Neural progenitor cell (in vitro differentiated cells): ENCODE measurements at regions not wholly inside any gene's neighbourhood (a gene's known extent, or its start where the extent isn't known, plus 50 kb on each side); places are given as distances from the start of the nearest gene placed in this dataset.

Source experiments
- DNase-seq: peaks from one replicate; pipeline ENCODE4 v3.0.0-alpha.2; 2016; ENCODE audit warnings: low spot score
- H2AFZ ChIP-seq: fragments of 200-600 bp; sonication (generic); replicated peaks from 2 replicates; pipeline ENCODE4 v1.6.1; 2016; ENCODE audit warnings: antibody characterized with exemption
- H3F3A ChIP-seq: fragments of 200-600 bp; sonication (generic); 2 replicates; pipeline ENCODE4 v1.6.1; 2016; ENCODE audit warnings: antibody characterized with exemption, low read depth
- H3K27ac ChIP-seq: fragments of 200-600 bp; sonication (generic); 2 replicates; pipeline ENCODE4 v1.5.1; 2016; ENCODE audit warnings: mild to moderate bottlenecking
- H3K27me3 ChIP-seq: fragments of 200-600 bp; sonication (generic); 2 replicates; pipeline ENCODE4 v1.6.1; 2016; ENCODE audit warnings: mild to moderate bottlenecking, moderate library complexity
- H3K36me3 ChIP-seq: fragments of 200-600 bp; sonication (generic); 2 replicates; pipeline ENCODE4 v1.5.1; 2016
- H3K4me1 ChIP-seq: fragments of 200-600 bp; sonication (generic); 2 replicates; pipeline ENCODE4 v1.6.1; 2016; ENCODE audit warnings: mixed run types
- H3K4me2 ChIP-seq: fragments of 200-600 bp; sonication (generic); 2 replicates; pipeline ENCODE4 v1.6.1; 2016
- H3K4me3 ChIP-seq: fragments of 200-600 bp; sonication (generic); 2 replicates; pipeline ENCODE4 v1.5.1; 2016
- H3K79me2 ChIP-seq: fragments of 200-600 bp; sonication (generic); 2 replicates; pipeline ENCODE4 v1.6.1; 2016; ENCODE audit warnings: low read depth
- H3K9ac ChIP-seq: fragments of 200-600 bp; sonication (generic); 2 replicates; pipeline ENCODE4 v1.6.1; 2016
- H3K9me3 ChIP-seq: fragments of 200-600 bp; sonication (generic); 2 replicates; pipeline ENCODE4 v1.5.1; 2016; ENCODE audit warnings: low read depth
- H4K20me1 ChIP-seq: fragments of 200-600 bp; sonication (generic); 2 replicates; pipeline ENCODE4 v1.6.1; 2016; ENCODE audit warnings: low read depth
- H3K27ac Mint-ChIP-seq: 3 replicates; pipeline ENCODE4 v1.8.0; 2021; ENCODE audit warnings: mixed read lengths
- H3K27me3 Mint-ChIP-seq: 2 replicates; pipeline ENCODE4 v1.8.0; 2022; ENCODE audit warnings: low read depth, mild to moderate bottlenecking, inconsistent platforms, moderate library complexity, mixed read lengths; ENCODE audit not compliant: insufficient read depth
- H3K36me3 Mint-ChIP-seq: 3 replicates; pipeline ENCODE4 v1.8.0; 2021; ENCODE audit warnings: mixed read lengths
- H3K4me1 Mint-ChIP-seq: 3 replicates; pipeline ENCODE4 v1.8.0; 2021; ENCODE audit warnings: mixed read lengths
- H3K4me3 Mint-ChIP-seq: 3 replicates; pipeline ENCODE4 v1.8.0; 2021; ENCODE audit warnings: mild to moderate bottlenecking, moderate library complexity, mixed read lengths
- H3K9me3 Mint-ChIP-seq: 3 replicates; pipeline ENCODE4 v1.8.0; 2020; ENCODE audit warnings: mixed read lengths
- EZH2 ChIP-seq: fragments of 200-600 bp; sonication (generic); IDR thresholded peaks from 2 replicates; pipeline ENCODE4 v1.6.1; 2017; ENCODE audit warnings: antibody characterized with exemption, mild to moderate bottlenecking, moderate library complexity
- EZH2phosphoT487 ChIP-seq: fragments of 200-600 bp; sonication (generic); IDR thresholded peaks from 2 replicates; pipeline ENCODE4 v1.6.1; 2017; ENCODE audit warnings: antibody characterized with exemption
- TF ChIP-seq, protein P1 (sequence below): fragments of 200-600 bp; sonication (generic); IDR thresholded peaks from 2 replicates; pipeline ENCODE4 v1.5.1; 2017; ENCODE audit warnings: antibody characterized with exemption, mild to moderate bottlenecking

DNA sequence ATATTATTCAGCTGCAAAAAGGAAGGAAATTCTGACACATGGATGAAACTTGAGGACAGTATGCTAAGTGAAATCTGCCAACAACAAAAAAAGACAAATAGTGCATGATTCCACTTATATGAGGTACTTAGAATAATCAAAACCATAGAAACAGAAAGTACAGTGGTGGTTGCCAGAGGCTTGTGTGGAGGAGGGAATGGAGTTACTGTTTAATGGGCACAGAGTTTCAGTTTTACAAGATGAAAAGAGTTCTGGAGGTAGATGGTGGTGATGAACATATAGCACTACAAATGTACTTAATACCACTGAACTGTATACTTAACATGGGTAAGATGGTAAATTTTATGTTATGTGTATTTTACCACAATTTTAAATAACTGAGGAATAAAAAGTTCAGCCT, 212.0 kb upstream of the KLF3 start:
- TF ChIP-seq EZH2: no peak
- TF ChIP-seq EZH2phosphoT487: no peak
- TF ChIP-seq, protein P1, sequence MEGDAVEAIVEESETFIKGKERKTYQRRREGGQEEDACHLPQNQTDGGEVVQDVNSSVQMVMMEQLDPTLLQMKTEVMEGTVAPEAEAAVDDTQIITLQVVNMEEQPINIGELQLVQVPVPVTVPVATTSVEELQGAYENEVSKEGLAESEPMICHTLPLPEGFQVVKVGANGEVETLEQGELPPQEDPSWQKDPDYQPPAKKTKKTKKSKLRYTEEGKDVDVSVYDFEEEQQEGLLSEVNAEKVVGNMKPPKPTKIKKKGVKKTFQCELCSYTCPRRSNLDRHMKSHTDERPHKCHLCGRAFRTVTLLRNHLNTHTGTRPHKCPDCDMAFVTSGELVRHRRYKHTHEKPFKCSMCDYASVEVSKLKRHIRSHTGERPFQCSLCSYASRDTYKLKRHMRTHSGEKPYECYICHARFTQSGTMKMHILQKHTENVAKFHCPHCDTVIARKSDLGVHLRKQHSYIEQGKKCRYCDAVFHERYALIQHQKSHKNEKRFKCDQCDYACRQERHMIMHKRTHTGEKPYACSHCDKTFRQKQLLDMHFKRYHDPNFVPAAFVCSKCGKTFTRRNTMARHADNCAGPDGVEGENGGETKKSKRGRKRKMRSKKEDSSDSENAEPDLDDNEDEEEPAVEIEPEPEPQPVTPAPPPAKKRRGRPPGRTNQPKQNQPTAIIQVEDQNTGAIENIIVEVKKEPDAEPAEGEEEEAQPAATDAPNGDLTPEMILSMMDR: no peak
- Histone ChIP-seq H3K9me3 (no peaks in the 10 kb centered on the region), H3K4me3 (no peak overlapping the region), H3K79me2 (no peaks in the 10 kb centered on the region), H3K36me3 (no peaks in the 10 kb centered on the region), H3K4me2 (no peak overlapping the region), H3F3A (no peaks in the 10 kb centered on the region), H3K4me1 (peaks cover 6% of the 10 kb centered on the region), H3K9ac (no peak overlapping the region), H4K20me1 (no peaks in the 10 kb centered on the region), H3K27me3 (no peaks in the 10 kb centered on the region), H2AFZ (no peak overlapping the region), H3K27ac (no peak overlapping the region)
- Mint-ChIP-seq H3K27me3 (no peaks in the 10 kb centered on the region), H3K27ac (no peak overlapping the region), H3K9me3 (peaks cover 14% of the 10 kb centered on the region), H3K4me1 (peaks cover 4% of the 10 kb centered on the region), H3K4me3 (no peak overlapping the region), H3K36me3 (peaks cover 3% of the 10 kb centered on the region)
- DNase-seq: no peak

DNA sequence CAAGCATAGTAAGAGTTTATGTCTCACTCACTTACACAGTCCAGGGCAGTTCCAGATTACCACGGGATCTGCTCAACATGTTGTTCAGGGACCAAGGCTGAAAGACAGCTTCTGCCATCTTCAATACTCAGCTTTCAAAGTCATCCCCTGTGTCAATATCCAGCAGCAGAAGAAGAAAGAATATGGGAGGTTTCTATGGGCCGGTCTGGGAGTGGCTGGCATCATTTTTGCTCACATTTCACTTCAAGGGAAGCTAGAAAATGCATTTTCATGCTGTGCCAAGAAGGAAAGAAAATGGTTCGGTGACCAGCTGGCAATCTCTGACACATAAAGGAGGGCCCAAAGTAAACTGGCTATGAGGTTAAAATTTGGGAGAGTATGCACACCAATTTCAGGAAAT, 211.5 kb upstream of the KLF3 start:
- no peaks in the 10 kb centered on the region for H3K79me2 ChIP-seq
- Mint-ChIP-seq H3K27ac (no peak overlapping the region), H3K4me3 (no peak overlapping the region), H3K36me3 (peaks cover 3% of the 10 kb centered on the region), H3K9me3 (peaks cover 9% of the 10 kb centered on the region), H3K27me3 (no peaks in the 10 kb centered on the region), H3K4me1 (peaks cover 4% of the 10 kb centered on the region)
- DNase-seq: no peak
- TF ChIP-seq EZH2phosphoT487 (no peak), EZH2 (no peak)
- TF ChIP-seq, protein P1: no peak
- H3K4me1 ChIP-seq: peaks cover 11% of the 10 kb centered on the region
- H2AFZ ChIP-seq: no peak overlapping the region
- H3F3A ChIP-seq: no peaks in the 10 kb centered on the region
- no peaks in the 10 kb centered on the region for H3K36me3 ChIP-seq
- H3K9me3 ChIP-seq: no peaks in the 10 kb centered on the region
- no peak overlapping the region for H3K4me3 ChIP-seq
- no peaks in the 10 kb centered on the region for H4K20me1 ChIP-seq
- H3K4me2 ChIP-seq: no peak overlapping the region
- no peak overlapping the region for H3K9ac ChIP-seq
- H3K27me3 ChIP-seq: no peaks in the 10 kb centered on the region
- H3K27ac ChIP-seq: no peak overlapping the region

DNA sequence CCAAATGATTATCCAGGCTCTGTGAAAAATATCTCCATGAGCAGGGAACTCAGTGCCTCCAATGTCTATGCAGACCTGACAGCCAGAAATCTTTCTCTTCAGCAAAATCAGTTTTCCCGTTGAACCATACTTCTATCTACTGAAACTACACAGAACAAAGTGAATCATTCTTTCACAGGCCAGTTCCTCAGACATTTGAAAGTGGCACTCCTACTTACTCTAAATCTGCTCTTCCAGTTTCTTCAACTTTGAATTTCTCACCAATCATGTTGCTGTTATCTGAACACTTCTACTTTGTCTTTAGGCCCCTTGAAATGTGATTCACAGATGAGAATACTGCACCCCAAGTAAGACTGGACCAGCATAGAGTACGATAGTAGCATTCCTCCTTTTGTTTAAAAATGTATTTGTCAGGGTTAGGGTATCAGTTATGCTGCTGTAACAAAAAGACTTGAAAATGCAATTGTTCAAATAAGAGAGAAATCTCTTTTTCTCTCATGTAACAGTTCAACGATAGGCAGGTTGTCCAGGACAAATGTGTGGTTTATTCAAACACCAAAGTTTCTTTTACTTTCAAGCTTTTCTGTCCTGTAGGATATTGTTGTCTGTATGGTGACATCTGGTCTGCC, 210.6 kb upstream of the KLF3 start:
- Histone ChIP-seq H2AFZ (no peak overlapping the region), H4K20me1 (no peaks in the 10 kb centered on the region), H3K36me3 (no peaks in the 10 kb centered on the region), H3K27me3 (no peaks in the 10 kb centered on the region), H3K4me1 (peaks cover 11% of the 10 kb centered on the region), H3K4me2 (no peak overlapping the region), H3K79me2 (no peaks in the 10 kb centered on the region), H3K27ac (no peak overlapping the region), H3K9ac (no peak overlapping the region), H3K9me3 (no peaks in the 10 kb centered on the region), H3F3A (no peaks in the 10 kb centered on the region), H3K4me3 (no peak overlapping the region)
- peaks cover 4% of the 10 kb centered on the region for H3K4me1 Mint-ChIP-seq
- H3K36me3 Mint-ChIP-seq: peaks cover 3% of the 10 kb centered on the region
- peaks cover 8% of the 10 kb centered on the region for H3K9me3 Mint-ChIP-seq
- no peak overlapping the region for H3K27ac Mint-ChIP-seq
- TF ChIP-seq, protein P1: no peak
- no peak overlapping the region for H3K4me3 Mint-ChIP-seq
- no peak for DNase-seq
- H3K27me3 Mint-ChIP-seq: no peaks in the 10 kb centered on the region
